ENCODE measurements at regions not wholly inside any gene's neighbourhood (a gene's known extent, or its start where the extent isn't known, plus 50 kb on each side); places are given as distances from the start of the nearest gene placed in this dataset.

GRCh38 chr2:146677280-146677679, 1167.5 kb upstream of the ACVR2A start:
- TF ChIP-seq POLR2AphosphoS5 (IDR thresholded peaks at IDR 0.05) (no peak), CTCF (IDR thresholded peaks at IDR 0.05) (no peak), POLR2A (IDR thresholded peaks at IDR 0.05) (no peak)
- no peaks in the 10 kb centered on the region for H3K36me3 ChIP-seq
- H3K27ac ChIP-seq, result no peak overlapping the region
- H3K4me1 ChIP-seq, result no peaks in the 10 kb centered on the region
- no peak for DNase-seq (ENCODE audit: low spot score in 2 of 2)
- H3K27me3 ChIP-seq, result no peaks in the 10 kb centered on the region
- intact Hi-C loops (cut with DNase I; ENCODE audit: low total_unique reads), result no loop called here
- H3K9me3 ChIP-seq, result no peaks in the 10 kb centered on the region
- H3K4me3 ChIP-seq, result no peak overlapping the region

- no peak for TF ChIP-seq POLR2A (IDR thresholded peaks at IDR 0.05)
- no peak for TF ChIP-seq POLR2AphosphoS5 (IDR thresholded peaks at IDR 0.05)
- TF ChIP-seq CTCF (IDR thresholded peaks at IDR 0.05), result no peak
- H3K4me3 ChIP-seq, result no peak overlapping the region
- H3K4me1 ChIP-seq, result no peaks in the 10 kb centered on the region
- no peaks in the 10 kb centered on the region for H3K27me3 ChIP-seq
- H3K27ac ChIP-seq, result no peak overlapping the region
- no peaks in the 10 kb centered on the region for H3K9me3 ChIP-seq
- DNase-seq (ENCODE audit: low spot score in 2 of 2), result no peak
- no peaks in the 10 kb centered on the region for H3K36me3 ChIP-seq
- intact Hi-C loops (cut with DNase I; ENCODE audit: low total_unique reads), result no loop called here
These were observed 1175.1 kb upstream of the ACVR2A start for GRCh38 chr2:146669735-146670134.

GRCh38 chr2:146666340-146666739, 1178.5 kb upstream of the ACVR2A start:
- Histone ChIP-seq H3K27me3 (no peaks in the 10 kb centered on the region), H3K9me3 (no peaks in the 10 kb centered on the region), H3K4me1 (no peaks in the 10 kb centered on the region), H3K4me3 (no peak overlapping the region), H3K27ac (no peak overlapping the region), H3K36me3 (no peaks in the 10 kb centered on the region)
- TF ChIP-seq POLR2AphosphoS5 (IDR thresholded peaks at IDR 0.05) (no peak), POLR2A (IDR thresholded peaks at IDR 0.05) (no peak), CTCF (IDR thresholded peaks at IDR 0.05) (no peak)
- DNase-seq (ENCODE audit: low spot score in 2 of 2), result no peak
- intact Hi-C loops (cut with DNase I; ENCODE audit: low total_unique reads), result no loop called here

- no peaks in the 10 kb centered on the region for H3K9me3 ChIP-seq
- intact Hi-C loops (cut with DNase I; ENCODE audit: low total_unique reads), result no loop called here
These were observed 1179.0 kb upstream of the ACVR2A start for GRCh38 chr2:146665800-146666199.

GRCh38 chr2:146661473-146662096, 1183.2 kb upstream of the ACVR2A start:
- intact Hi-C loops (cut with DNase I; ENCODE audit: low total_unique reads), result no loop called here
- no peak for DNase-seq (ENCODE audit: low spot score in 2 of 2)
- Histone ChIP-seq H3K27ac (no peak overlapping the region), H3K4me3 (no peak overlapping the region), H3K9me3 (peaks cover 0 to 2% of the 10 kb centered on the region in 2 donors), H3K4me1 (no peaks in the 10 kb centered on the region), H3K36me3 (no peaks in the 10 kb centered on the region), H3K27me3 (no peaks in the 10 kb centered on the region)
- TF ChIP-seq POLR2AphosphoS5 (IDR thresholded peaks at IDR 0.05) (no peak), CTCF (IDR thresholded peaks at IDR 0.05) (no peak), POLR2A (IDR thresholded peaks at IDR 0.05) (no peak)

More at GRCh38 chr2:146665800-146666199, 1179.0 kb upstream of the ACVR2A start:
- no peak for DNase-seq (ENCODE audit: low spot score in 2 of 2)
- Histone ChIP-seq H3K4me3 (no peak overlapping the region), H3K36me3 (no peaks in the 10 kb centered on the region), H3K27me3 (no peaks in the 10 kb centered on the region), H3K27ac (no peak overlapping the region), H3K4me1 (no peaks in the 10 kb centered on the region)
- no peak for TF ChIP-seq POLR2AphosphoS5 (IDR thresholded peaks at IDR 0.05)
- no peak for TF ChIP-seq CTCF (IDR thresholded peaks at IDR 0.05)
